NCI-H345 treated with DMSO at 0.1 percent for 48 hours (cell line): ENCODE measurements at regions not wholly inside any gene's neighbourhood (a gene's known extent, or its start where the extent isn't known, plus 50 kb on each side); places are given as distances from the start of the nearest gene placed in this dataset.
A peak's percentile ranks its signal among the peaks of the same experiment; 100 is the strongest.

Experiments used
- DNase-seq: peaks from one replicate; lab custom pipeline; 2025; ENCODE audit not compliant: unreplicated experiment; lab: John Stamatoyannopoulos, UW

- DNase-seq: no peak
Measured at GRCh38 chr6:126147291-126147815, 161.0 kb downstream of the TRMT11 start.

- no peak for DNase-seq
Measured at GRCh38 chr6:126148853-126149252, 162.5 kb downstream of the TRMT11 start.

DNA sequence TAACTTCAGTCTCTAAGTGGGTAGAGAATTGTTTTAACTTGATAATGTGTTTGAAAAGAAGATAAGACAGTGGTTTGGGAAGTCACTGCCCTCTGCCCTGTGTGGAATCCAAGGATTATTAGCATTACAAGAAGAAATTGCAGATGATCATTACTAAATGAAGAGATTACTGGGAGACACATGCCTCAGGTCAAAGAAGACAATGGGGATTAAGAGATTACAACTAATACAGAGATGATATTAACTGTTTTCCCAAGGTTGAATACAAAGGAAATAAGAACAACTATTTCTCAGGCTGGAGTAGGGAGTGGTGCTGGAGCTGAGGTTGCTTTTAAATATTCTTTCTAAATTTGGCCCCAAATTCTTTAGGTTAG lies 166.0 kb downstream of the TRMT11 start:
- no peak for DNase-seq

GRCh38 chr6:126153661-126154060 lies 167.3 kb downstream of the TRMT11 start:
- no peak for DNase-seq

DNA sequence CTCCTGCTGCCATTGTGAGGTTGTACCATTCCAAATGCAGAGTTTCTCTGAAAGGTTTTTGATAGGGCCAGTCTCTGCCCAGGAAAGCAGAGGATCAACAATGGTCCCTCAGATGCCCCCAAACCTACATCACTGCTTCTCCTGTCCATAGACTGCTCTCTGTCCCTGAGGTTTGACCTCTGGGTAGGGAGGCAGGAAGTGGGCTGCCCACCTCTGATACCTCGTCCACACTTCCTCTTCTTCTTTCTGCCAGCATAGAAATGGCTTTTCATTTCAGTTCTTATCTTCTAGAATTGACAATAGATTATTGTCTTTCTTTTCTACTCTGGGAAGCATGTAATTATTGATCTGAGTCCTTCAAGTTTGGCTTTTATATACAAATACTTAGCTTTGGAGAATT lies 170.6 kb downstream of the TRMT11 start:
- DNase-seq: no peak

- no peak for DNase-seq
Measured at GRCh38 chr6:126167726-126168125, 172.2 kb upstream of the CENPW start.

- no peak for DNase-seq
Measured at GRCh38 chr6:126170433-126170832, 169.5 kb upstream of the CENPW start.

DNA sequence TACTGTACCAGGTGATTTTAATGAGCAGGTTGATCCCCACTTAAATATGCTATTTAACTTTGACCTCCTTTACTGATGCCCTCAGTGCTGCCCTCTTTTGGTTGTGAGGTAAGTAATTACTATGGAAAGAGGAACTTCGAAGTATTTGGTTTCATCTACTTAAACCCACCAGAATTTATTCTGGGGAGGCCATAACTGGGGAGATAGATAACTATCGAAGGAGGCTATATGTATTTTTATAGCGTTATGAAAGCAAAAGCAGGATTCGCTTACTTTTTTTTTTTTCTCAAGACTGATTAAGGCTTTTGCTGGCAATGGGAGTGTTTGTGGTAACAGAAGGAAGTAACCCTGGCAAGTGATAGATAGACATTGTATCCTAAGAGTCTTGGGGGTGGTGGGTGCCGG lies 168.9 kb upstream of the CENPW start:
- no peak for DNase-seq

DNA sequence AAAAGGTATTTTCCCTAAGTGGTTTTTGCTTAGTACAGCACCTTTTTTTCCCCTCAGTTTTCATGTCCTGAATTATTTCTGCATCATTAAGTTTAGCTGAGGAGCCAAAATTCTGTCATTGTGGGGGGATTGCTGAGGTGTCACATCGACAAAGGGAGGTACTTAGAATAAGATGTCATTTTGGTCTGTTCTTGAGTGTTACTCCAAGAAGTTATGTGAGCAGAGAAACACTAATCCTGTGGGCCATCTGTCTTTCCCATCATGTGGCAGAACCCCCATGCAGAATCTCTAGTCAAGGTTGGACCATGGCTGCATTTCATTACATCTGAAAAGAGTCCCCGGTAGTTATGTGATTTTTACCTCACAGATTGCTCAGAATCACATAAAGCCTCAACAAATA lies 167.8 kb upstream of the CENPW start:
- DNase-seq: no peak

DNA sequence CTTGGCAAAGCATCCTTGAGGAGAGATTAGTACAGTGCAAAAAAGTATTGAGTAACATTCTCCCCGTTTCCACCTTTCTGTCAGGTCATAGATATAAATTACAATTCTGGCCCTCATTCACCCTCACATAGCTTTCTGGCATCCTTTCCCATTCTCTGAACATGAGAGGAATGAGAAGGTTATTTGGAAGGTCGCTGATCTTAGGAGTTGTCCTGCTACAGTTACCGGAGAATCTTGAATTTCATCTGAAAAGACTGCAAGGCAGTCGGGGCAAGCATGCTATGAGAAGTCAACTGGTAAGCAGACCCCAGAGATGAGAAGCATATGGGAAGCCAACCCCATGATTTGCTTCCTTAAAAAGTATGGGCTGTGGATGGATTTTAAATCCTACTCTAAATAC lies 166.7 kb upstream of the CENPW start:
- no peak for DNase-seq

- DNase-seq: no peak
Measured at GRCh38 chr6:126174697-126175096, 165.2 kb upstream of the CENPW start.

GRCh38 chr6:126175251-126175650 lies 164.7 kb upstream of the CENPW start:
- no peak for DNase-seq

- DNase-seq: no peak
Measured at GRCh38 chr6:126176282-126176681, 163.6 kb upstream of the CENPW start.

DNA sequence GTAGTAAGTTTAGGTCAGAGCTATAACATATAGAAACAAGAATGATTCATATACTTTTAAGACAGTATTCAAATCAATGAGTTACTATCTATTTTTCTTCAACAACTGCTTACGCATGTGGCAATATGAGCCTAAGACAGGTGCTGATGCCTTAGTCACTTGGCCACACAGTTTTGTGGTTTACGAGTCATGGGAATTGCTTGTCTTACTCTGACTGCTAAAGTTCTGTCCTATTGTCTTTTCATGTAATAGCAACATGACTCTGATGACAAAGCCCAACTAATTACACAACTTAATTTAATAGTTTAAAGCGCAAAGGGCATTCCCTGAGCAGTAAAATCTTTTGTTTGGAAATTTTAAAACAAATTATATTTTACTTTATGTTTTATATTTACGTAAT lies 159.3 kb upstream of the CENPW start:
- DNase-seq: no peak

- DNase-seq: no peak
Measured at GRCh38 chr6:126181173-126181741, 158.7 kb upstream of the CENPW start.

DNA sequence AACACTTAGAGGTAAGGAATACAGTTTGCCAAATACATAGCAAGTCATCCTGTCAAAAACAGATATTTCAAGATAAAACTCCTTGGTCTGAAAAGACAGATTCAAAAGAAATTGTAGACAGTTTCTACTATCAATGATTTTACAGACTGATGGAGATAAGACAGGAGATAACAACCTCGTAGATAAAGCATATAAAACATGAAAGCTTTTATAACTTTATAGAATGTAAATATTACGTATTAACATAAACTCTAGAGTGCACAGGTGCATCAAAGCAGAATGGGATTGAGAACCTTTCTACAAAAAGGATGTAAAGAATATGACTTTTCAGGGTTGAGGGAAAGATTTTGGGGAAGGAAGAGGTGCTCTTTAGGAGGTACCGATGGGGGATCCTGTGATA lies 158.0 kb upstream of the CENPW start:
- DNase-seq: no peak

DNA sequence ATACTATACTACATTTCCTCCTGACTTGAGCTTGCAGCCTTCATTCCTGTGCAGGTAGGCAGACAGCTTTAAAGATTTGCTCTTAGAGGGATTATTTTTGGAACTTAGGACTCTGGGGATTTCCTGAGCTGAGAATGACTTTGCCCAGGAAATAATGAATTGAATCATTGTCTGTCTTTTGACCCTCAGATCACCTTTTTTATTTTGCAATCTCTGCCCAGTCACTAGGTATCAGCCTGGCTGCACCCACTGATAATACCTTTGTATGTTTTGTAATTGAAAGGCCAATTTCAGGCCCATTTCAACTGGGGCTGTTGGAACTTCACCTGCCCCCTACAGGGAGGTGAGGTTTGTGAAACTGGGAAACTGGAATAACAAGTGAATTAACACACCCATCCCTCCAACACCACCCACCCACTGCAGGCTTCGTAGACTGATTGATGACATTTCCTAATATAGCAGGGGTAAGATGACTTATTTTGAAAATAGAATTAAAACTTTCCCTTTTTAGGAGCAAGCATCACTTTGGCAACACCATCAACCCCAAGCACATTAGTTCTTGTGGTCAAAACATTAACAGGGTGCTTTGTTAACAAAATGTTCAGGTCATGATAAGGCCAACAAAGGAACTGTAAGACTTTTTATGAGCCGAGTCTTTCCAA lies 157.1 kb upstream of the CENPW start:
- DNase-seq: no peak

DNA sequence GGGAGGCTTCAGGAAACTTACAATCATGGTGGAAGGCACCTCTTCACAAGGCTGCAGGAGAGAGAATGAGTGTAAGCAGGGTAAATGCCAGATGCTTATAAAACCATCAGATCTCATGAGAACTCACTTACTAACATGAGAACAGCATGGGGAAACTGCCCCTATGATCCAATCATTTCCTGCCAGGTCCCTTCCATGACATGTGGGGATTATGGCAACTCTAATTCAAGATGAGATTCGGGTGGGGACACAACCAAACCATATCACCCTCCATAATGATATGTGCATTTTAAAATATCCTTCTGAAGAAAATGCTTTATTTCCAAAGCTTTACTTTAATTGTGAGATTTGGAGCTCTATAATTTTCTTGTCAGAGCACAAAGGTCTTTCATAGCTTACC lies 154.1 kb upstream of the CENPW start:
- no peak for DNase-seq

- no peak for DNase-seq
Measured at GRCh38 chr6:126188279-126188909, 151.5 kb upstream of the CENPW start.

GRCh38 chr6:126195625-126196236 lies 144.2 kb upstream of the CENPW start:
- no peak for DNase-seq

DNA sequence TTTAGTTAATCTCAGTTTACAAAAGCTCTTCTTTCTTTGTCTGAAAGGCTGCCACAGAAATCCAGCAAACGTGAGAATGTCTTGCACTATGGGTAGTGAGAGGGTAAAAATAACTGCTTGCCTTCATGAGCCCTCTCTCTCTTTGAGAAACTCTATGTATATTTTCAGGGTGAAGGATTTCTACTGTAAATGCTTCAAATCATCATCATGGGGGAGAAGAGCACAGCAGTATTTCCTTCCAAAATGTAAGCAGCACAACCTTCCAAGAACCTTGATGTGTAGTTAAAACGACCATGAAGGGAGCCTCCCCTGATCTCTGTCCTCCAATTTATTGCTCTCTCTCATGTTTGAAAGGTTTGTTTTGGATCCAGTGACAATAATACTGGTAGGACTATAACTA lies 141.3 kb upstream of the CENPW start:
- DNase-seq: peak; percentile 31

GRCh38 chr6:126199466-126199865 lies 140.4 kb upstream of the CENPW start:
- no peak for DNase-seq
